GM06990 (cell line): ENCODE measurements at regions not wholly inside any gene's neighbourhood (a gene's known extent, or its start where the extent isn't known, plus 50 kb on each side); places are given as distances from the start of the nearest gene placed in this dataset.

Source experiments
- DNase-seq: peaks from one replicate; pipeline ENCODE4 v3.0.0-alpha.2; 2011; ENCODE audit not compliant: insufficient read length; ENCODE audit errors: extremely low read depth
- H3K27me3 ChIP-seq: replicated peaks from 2 replicates; pipeline ENCODE4 v1.6.0; 2011; ENCODE audit warnings: low read length; ENCODE audit not compliant: control insufficient read depth, insufficient read depth
- H3K36me3 ChIP-seq: 2 replicates; pipeline ENCODE4 v1.5.1; 2011; ENCODE audit warnings: low read length; ENCODE audit not compliant: control insufficient read depth, insufficient read depth
- H3K4me3 ChIP-seq: replicated peaks from 2 replicates; pipeline ENCODE4 v1.5.1; 2011; ENCODE audit warnings: low read depth, mild to moderate bottlenecking, control low read depth, low read length
- CTCF ChIP-seq: IDR thresholded peaks from 2 replicates; pipeline ENCODE4 v1.5.1; 2011; ENCODE audit warnings: low read length, control low read depth, mild to moderate bottlenecking, inconsistent platforms; ENCODE audit not compliant: insufficient read depth, poor library complexity, severe bottlenecking

DNA sequence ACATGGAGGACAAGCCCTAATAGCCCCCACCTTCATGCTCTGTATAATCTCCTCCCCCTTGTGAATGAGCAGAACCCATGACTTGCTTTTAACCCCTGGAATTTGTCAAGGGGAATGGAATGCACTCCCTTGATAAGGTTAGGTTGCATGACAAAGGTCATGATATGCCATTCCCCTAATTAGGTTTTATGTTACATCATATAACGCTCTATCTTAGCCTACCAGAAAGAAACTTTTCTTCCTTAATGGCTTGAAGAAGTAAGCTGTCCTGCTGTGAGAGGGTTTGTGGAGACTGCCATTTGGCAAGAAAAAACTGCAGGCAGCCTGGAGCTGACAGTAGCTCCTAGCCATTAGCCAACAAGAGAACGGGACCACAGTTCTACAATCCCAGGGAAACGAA, 399.8 kb upstream of the MAD2L1 start:
- TF ChIP-seq CTCF: no peak
- Histone ChIP-seq H3K36me3 (no peaks in the 10 kb centered on the region), H3K27me3 (no peaks in the 10 kb centered on the region), H3K4me3 (no peak overlapping the region)
- no peak for DNase-seq

DNA sequence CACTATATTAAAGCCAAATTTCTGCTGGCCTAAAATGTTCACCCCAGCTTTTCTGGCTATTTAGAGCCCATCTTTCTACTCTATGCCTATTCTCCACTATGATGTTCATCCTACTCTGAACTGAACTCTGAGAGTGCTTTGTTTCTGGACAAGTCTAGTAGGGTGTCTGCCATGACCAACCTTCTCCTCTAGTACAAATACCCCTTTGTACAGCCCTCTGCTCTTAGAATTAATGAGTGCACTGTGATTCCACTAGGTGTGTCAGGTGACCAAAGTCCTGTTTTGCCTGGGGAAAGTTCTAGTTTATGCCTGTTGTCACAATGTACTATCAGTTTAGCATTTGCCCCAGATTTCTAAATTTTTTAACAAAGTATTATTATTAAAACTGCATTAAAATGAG, 388.1 kb upstream of the MAD2L1 start:
- TF ChIP-seq CTCF: no peak
- Histone ChIP-seq H3K4me3 (no peak overlapping the region), H3K27me3 (no peaks in the 10 kb centered on the region), H3K36me3 (no peaks in the 10 kb centered on the region)
- no peak for DNase-seq

DNA sequence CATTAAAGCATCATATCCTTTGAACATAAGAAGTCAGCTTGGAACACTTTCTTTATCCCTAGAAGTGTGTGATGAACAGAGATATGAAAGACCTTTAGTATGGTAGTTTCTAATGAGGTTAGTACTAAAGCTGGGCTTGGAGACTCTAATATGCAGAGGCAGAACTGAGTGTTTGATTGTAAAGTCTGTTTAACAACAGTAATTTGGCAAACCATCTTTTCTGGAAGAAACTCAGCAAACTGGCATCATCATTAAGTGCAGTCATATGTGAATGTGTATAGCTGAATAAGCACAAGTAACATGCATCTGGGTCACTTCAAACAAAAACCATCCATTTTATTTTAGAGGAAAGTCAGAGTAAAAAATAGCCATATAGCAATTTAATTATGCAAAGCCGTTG, 385.9 kb upstream of the MAD2L1 start:
- no peak overlapping the region for H3K4me3 ChIP-seq
- no peaks in the 10 kb centered on the region for H3K27me3 ChIP-seq
- no peak for TF ChIP-seq CTCF
- no peaks in the 10 kb centered on the region for H3K36me3 ChIP-seq
- DNase-seq: no peak

- H3K4me3 ChIP-seq: no peak overlapping the region
- no peak for TF ChIP-seq CTCF
- no peaks in the 10 kb centered on the region for H3K36me3 ChIP-seq
- H3K27me3 ChIP-seq: no peaks in the 10 kb centered on the region
- DNase-seq: no peak
Observed at GRCh38 chr4:120452001-120452400, 385.4 kb upstream of the MAD2L1 start.

DNA sequence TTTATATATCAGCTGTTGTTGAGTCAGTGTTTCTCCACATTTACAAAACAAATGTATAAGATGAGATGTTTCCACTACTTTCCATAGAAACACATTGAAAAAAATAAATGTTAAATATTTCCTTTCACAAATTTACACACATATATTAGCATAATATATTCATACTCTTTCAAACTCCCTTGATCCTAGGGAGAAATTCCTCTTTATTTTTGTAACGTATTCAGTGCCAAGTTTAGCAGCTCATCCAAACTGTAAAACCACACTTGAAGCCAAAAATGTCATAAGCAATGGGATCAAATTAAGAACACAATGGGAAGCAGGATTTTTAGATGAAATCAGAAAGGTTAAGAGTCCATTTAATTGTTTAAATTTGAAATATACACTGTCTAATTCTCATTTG, 381.1 kb upstream of the MAD2L1 start:
- Histone ChIP-seq H3K27me3 (no peaks in the 10 kb centered on the region), H3K36me3 (no peaks in the 10 kb centered on the region), H3K4me3 (no peak overlapping the region)
- no peak for DNase-seq
- no peak for TF ChIP-seq CTCF

DNA sequence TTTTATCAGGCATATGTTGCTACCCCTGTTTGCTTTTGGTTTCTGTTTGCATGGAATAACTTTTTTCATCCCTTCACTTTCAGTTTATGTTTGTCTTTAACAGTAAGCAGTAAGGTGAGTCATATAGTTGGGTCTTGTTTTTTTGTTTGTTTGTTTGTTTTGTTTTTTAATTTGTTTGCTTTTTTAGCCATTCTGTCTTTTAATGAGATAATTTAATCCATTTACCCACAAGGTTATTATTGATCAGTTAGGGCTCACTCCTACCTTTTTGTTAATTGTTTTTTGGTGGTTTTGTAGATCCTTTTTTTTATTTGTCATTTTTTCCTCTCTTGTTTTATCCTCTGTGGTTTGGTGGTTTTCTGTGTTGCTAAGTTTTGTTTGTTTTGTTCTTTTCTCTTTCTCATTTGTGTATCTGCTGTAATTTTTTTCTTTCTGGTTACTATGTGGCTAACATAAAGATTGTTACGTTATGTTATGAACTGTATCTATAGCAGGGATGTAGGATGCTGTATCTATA, 379.5 kb upstream of the MAD2L1 start:
- TF ChIP-seq CTCF: no peak
- no peak for DNase-seq
- Histone ChIP-seq H3K27me3 (no peaks in the 10 kb centered on the region), H3K4me3 (no peak overlapping the region), H3K36me3 (no peaks in the 10 kb centered on the region)
